Left ventricle myocardium inferior (tissue), 1 donor: ENCODE measurements at regions not wholly inside any gene's neighbourhood (a gene's known extent, or its start where the extent isn't known, plus 50 kb on each side); places are given as distances from the start of the nearest gene placed in this dataset.

Experiments used
- DNase-seq: peaks from one replicate; pipeline ENCODE4 v3.0.0-alpha.2; 2020
- H3K27ac ChIP-seq: fragments of 200-600 bp; replicated peaks from 2 replicates; pipeline ENCODE4 v1.8.0; 2021
- H3K27me3 ChIP-seq: fragments of 200-600 bp; 2 replicates; pipeline ENCODE4 v1.8.0; 2021; ENCODE audit warnings: low read depth
- H3K36me3 ChIP-seq: fragments of 200-600 bp; 2 replicates; pipeline ENCODE4 v1.8.0; 2021
- H3K4me1 ChIP-seq: fragments of 200-600 bp; 2 replicates; pipeline ENCODE4 v1.8.0; 2021
- H3K4me3 ChIP-seq: fragments of 200-600 bp; 2 replicates; pipeline ENCODE4 v1.8.0; 2021; ENCODE audit warnings: mild to moderate bottlenecking, moderate library complexity
- H3K9me3 ChIP-seq: fragments of 200-600 bp; replicated peaks from 2 replicates; pipeline ENCODE4 v1.8.0; 2021
- CTCF ChIP-seq: fragments of 200-600 bp; IDR thresholded peaks from 2 replicates; pipeline ENCODE4 v1.8.0; 2021; ENCODE audit warnings: antibody characterized with exemption, mild to moderate bottlenecking, borderline replicate concordance
- intact Hi-C: fragments of 100-400 bp; cut with micrococcal nuclease; formaldehyde crosslinking; loops from one replicate; pipeline ENCODE4 v1.11.0; 2022
- donor health status: DM: no; HTN: yes; CAD: no; lungs with severe emphysema.

GRCh38 chr14:98721061-98721460 lies 550.9 kb downstream of the BCL11B start:
- no peak overlapping the region for H3K4me3 ChIP-seq
- H3K4me1 ChIP-seq = no peaks in the 10 kb centered on the region
- H3K27ac ChIP-seq = no peak overlapping the region
- no peaks in the 10 kb centered on the region for H3K36me3 ChIP-seq
- H3K27me3 ChIP-seq = peaks cover 35% of the 10 kb centered on the region
- no peaks in the 10 kb centered on the region for H3K9me3 ChIP-seq
- TF ChIP-seq CTCF = no peak
- no peak for DNase-seq
- intact Hi-C loops = no loop called here

- Histone ChIP-seq H3K4me3 (no peak overlapping the region), H3K27ac (no peak overlapping the region), H3K9me3 (no peaks in the 10 kb centered on the region), H3K27me3 (peaks cover 59% of the 10 kb centered on the region), H3K4me1 (no peaks in the 10 kb centered on the region), H3K36me3 (no peaks in the 10 kb centered on the region)
- intact Hi-C loops = no loop called here
- no peak for DNase-seq
- no peak for TF ChIP-seq CTCF
These were observed 547.3 kb downstream of the BCL11B start for GRCh38 chr14:98724734-98725133.

GRCh38 chr14:98725191-98725590 lies 546.8 kb downstream of the BCL11B start:
- no peak for DNase-seq
- Histone ChIP-seq H3K27me3 (peaks cover 59% of the 10 kb centered on the region), H3K36me3 (no peaks in the 10 kb centered on the region), H3K4me3 (no peak overlapping the region), H3K9me3 (no peaks in the 10 kb centered on the region), H3K4me1 (no peaks in the 10 kb centered on the region), H3K27ac (no peak overlapping the region)
- intact Hi-C loops = no loop called here
- TF ChIP-seq CTCF = no peak

GRCh38 chr14:98725676-98726075 lies 546.3 kb downstream of the BCL11B start:
- intact Hi-C loops = no loop called here
- TF ChIP-seq CTCF = no peak
- H3K27ac ChIP-seq = no peak overlapping the region
- no peaks in the 10 kb centered on the region for H3K9me3 ChIP-seq
- H3K4me1 ChIP-seq = no peaks in the 10 kb centered on the region
- DNase-seq = no peak
- H3K4me3 ChIP-seq = no peak overlapping the region
- no peaks in the 10 kb centered on the region for H3K36me3 ChIP-seq
- peaks cover 59% of the 10 kb centered on the region for H3K27me3 ChIP-seq

- intact Hi-C loops = no loop called here
- DNase-seq = no peak
- H3K4me3 ChIP-seq = no peak overlapping the region
- H3K27ac ChIP-seq = no peak overlapping the region
- H3K27me3 ChIP-seq = peaks cover 59% of the 10 kb centered on the region
- H3K4me1 ChIP-seq = no peaks in the 10 kb centered on the region
- no peak for TF ChIP-seq CTCF
- no peaks in the 10 kb centered on the region for H3K9me3 ChIP-seq
- H3K36me3 ChIP-seq = no peaks in the 10 kb centered on the region
These were observed 545.2 kb downstream of the BCL11B start for GRCh38 chr14:98726585-98727405.
